Erythroblast (primary cell): ENCODE measurements at regions not wholly inside any gene's neighbourhood (a gene's known extent, or its start where the extent isn't known, plus 50 kb on each side); places are given as distances from the start of the nearest gene placed in this dataset.

Experiments used
- GATA1 ChIP-seq: IDR thresholded peaks from 2 replicates; pipeline ENCODE4 v1.6.1; 2011; ENCODE audit warnings: low read depth, mild to moderate bottlenecking, control low read depth, low read length, moderate library complexity
- POLR2A ChIP-seq: IDR thresholded peaks from 2 replicates; pipeline ENCODE4 v1.6.1; 2011; ENCODE audit warnings: mild to moderate bottlenecking, low read length

GRCh38 chr10:131748831-131749766 is 151.7 kb upstream of the PPP2R2D start:
- TF ChIP-seq POLR2A (no peak), GATA1 (no peak)
